Liver (tissue), 8 donors: ENCODE measurements at regions not wholly inside any gene's neighbourhood (a gene's known extent, or its start where the extent isn't known, plus 50 kb on each side); places are given as distances from the start of the nearest gene placed in this dataset.
A peak's percentile ranks its signal among the peaks of the same experiment; 100 is the strongest.

ENCODE experiments used
- DNase-seq: peaks from one replicate; pipeline ENCODE4 v3.0.0-alpha.2; 2017; ENCODE audit warnings: low spot score
- H3K27ac ChIP-seq, 2 donors: one replicate each; pipeline ENCODE4 v1.7.0; 2013; ENCODE audit warnings: inconsistent platforms in 2 of 2, low read length in 2 of 2, control low read depth in 1 of 2, low read depth in 1 of 2, mild to moderate bottlenecking in 1 of 2
- H3K27me3 ChIP-seq, 4 donors: one replicate each; pipeline versions ENCODE4 v1.6.1 to v1.7.0; 2013; ENCODE audit warnings: low read length in 3 of 4, inconsistent platforms in 1 of 4, mild to moderate bottlenecking in 1 of 4, moderate library complexity in 1 of 4; ENCODE audit not compliant: control insufficient read depth in 4 of 4, insufficient read depth in 4 of 4
- H3K36me3 ChIP-seq, 4 donors: one replicate each; pipeline versions ENCODE4 v1.6.1 to v1.7.0; 2013; ENCODE audit warnings: low read length in 3 of 4, mild to moderate bottlenecking in 3 of 4, low read depth in 1 of 4, moderate library complexity in 1 of 4; ENCODE audit not compliant: control insufficient read depth in 4 of 4, insufficient read depth in 3 of 4
- H3K4me1 ChIP-seq, 4 donors: one replicate each; pipeline versions ENCODE4 v1.6.1 to v1.7.0; 2013; ENCODE audit warnings: low read length in 3 of 4, mild to moderate bottlenecking in 3 of 4, moderate library complexity in 1 of 4; ENCODE audit not compliant: control insufficient read depth in 4 of 4, insufficient read depth in 4 of 4
- H3K4me3 ChIP-seq, 3 donors: one replicate each; pipeline versions ENCODE4 v1.6.1 to v1.7.0; 2013; ENCODE audit warnings: low read length in 3 of 3, control low read depth in 1 of 3, low read depth in 1 of 3, mild to moderate bottlenecking in 1 of 3
- H3K9ac ChIP-seq, 2 donors: one replicate each; pipeline ENCODE4 v1.7.0; 2013; ENCODE audit warnings: low read length in 2 of 2, mild to moderate bottlenecking in 2 of 2, moderate library complexity in 2 of 2, control low read depth in 1 of 2, low read depth in 1 of 2
- H3K9me3 ChIP-seq, 4 donors: one replicate each; pipeline versions ENCODE4 v1.6.1 to v1.7.0; 2013; ENCODE audit warnings: low read length in 3 of 4; ENCODE audit not compliant: control insufficient read depth in 4 of 4
- ATF3 ChIP-seq: IDR thresholded peaks from 2 replicates; pipeline ENCODE4 v1.6.1; 2016; ENCODE audit warnings: antibody characterized with exemption
- CTCF ChIP-seq: fragments of 150-350 bp; IDR thresholded peaks from 2 replicates; pipeline ENCODE4 v1.5.1; 2017; ENCODE audit warnings: improper control_type of control experiment, low read depth, low read length; ENCODE audit not compliant: missing input control
- EGR1 ChIP-seq, 2 donors: IDR thresholded peaks; 2 replicates each; pipeline ENCODE4 v1.6.1; 2016 to 2018; ENCODE audit warnings: antibody characterized with exemption in 2 of 2, low read depth in 2 of 2
- FOXA2 ChIP-seq: IDR thresholded peaks from 2 replicates; pipeline ENCODE4 v1.6.1; 2016; ENCODE audit warnings: antibody characterized with exemption
- GABPA ChIP-seq, 2 donors: IDR thresholded peaks in 1 of 2; conservative IDR thresholded peaks in 1 of 2; 2 replicates each; pipeline ENCODE4 v1.6.1; 2016; ENCODE audit warnings: antibody characterized with exemption in 2 of 2, mild to moderate bottlenecking in 1 of 2, moderate library complexity in 1 of 2
- HNF4A ChIP-seq, 2 donors: conservative IDR thresholded peaks; 2 replicates each; pipeline ENCODE4 v1.6.1; 2016; ENCODE audit warnings: antibody characterized with exemption in 2 of 2, mild to moderate bottlenecking in 2 of 2
- HNF4G ChIP-seq: IDR thresholded peaks from 2 replicates; pipeline ENCODE4 v1.6.1; 2016; ENCODE audit warnings: antibody characterized with exemption
- JUND ChIP-seq, 2 donors: IDR thresholded peaks; 2 replicates each; pipeline ENCODE4 v1.6.1; 2016; ENCODE audit warnings: antibody characterized with exemption in 2 of 2
- MAX ChIP-seq: IDR thresholded peaks from 2 replicates; pipeline ENCODE4 v1.6.1; 2016; ENCODE audit warnings: antibody characterized with exemption
- NR2F2 ChIP-seq: IDR thresholded peaks from 2 replicates; pipeline ENCODE4 v1.6.1; 2016; ENCODE audit warnings: antibody characterized with exemption
- RAD21 ChIP-seq, 2 donors: IDR thresholded peaks; 2 replicates each; pipeline ENCODE4 v1.6.1; 2016; ENCODE audit warnings: antibody characterized with exemption in 2 of 2, mild to moderate bottlenecking in 2 of 2
- REST ChIP-seq: IDR thresholded peaks from 2 replicates; pipeline ENCODE4 v1.6.1; 2016; ENCODE audit warnings: antibody characterized with exemption, mild to moderate bottlenecking
- RXRA ChIP-seq, 2 donors: IDR thresholded peaks; 2 replicates each; pipeline ENCODE4 v1.6.1; 2017 to 2018; ENCODE audit warnings: antibody characterized with exemption in 2 of 2, mild to moderate bottlenecking in 1 of 2
- SP1 ChIP-seq: IDR thresholded peaks from 2 replicates; pipeline ENCODE4 v1.6.1; 2018; ENCODE audit warnings: antibody characterized with exemption, mild to moderate bottlenecking
- TAF1 ChIP-seq: conservative IDR thresholded peaks from 2 replicates; pipeline ENCODE4 v1.6.1; 2016; ENCODE audit warnings: antibody characterized with exemption, mild to moderate bottlenecking
- YY1 ChIP-seq: IDR thresholded peaks from 2 replicates; pipeline ENCODE4 v1.6.1; 2016; ENCODE audit warnings: antibody characterized with exemption, mild to moderate bottlenecking
- ZBTB33 ChIP-seq: IDR thresholded peaks from 2 replicates; pipeline ENCODE4 v1.6.1; 2016; ENCODE audit warnings: antibody characterized with exemption
- WGBS: extraction: QIAGEN DNeasy Blood & Tissue Kit; methylation state at CpG from one replicate; pipeline ENCODE4 v1.1.7; 2013; 5-methylcytosine and 5-hydroxymethylcytosine counted together
- donor health status: healthy.
- donor health status: healthy.
- donor health status: healthy.
- donor health status: healthy.
- donor health status: healthy.

- no peak overlapping the region for H3K27ac ChIP-seq
- no peaks in the 10 kb centered on the region for H3K36me3 ChIP-seq
- no peaks in the 10 kb centered on the region for H3K27me3 ChIP-seq
- H3K4me3 ChIP-seq, result no peak overlapping the region
- DNase-seq, result no peak
- TF ChIP-seq HNF4A (conservative IDR thresholded peaks at IDR 0.05), result no peak
- H3K9ac ChIP-seq, result no peak overlapping the region
- no peaks in the 10 kb centered on the region for H3K9me3 ChIP-seq
- H3K4me1 ChIP-seq, result peaks cover 0 to 10% (median 0%) of the 10 kb centered on the region in 4 donors
- 86% methylated on average over 3 of the region's 3 CpGs for WGBS
Observed at GRCh38 chr2:150404147-150404546, 83.3 kb downstream of the RND3 start.

- H3K9ac ChIP-seq, result no peak overlapping the region
- DNase-seq, result no peak
- peaks cover 0 to 10% (median 0%) of the 10 kb centered on the region in 4 donors for H3K4me1 ChIP-seq
- H3K4me3 ChIP-seq, result peak overlapping the region in 1 of 3 donors; percentile 29
- 20% methylated on average over 2 of the region's 2 CpGs for WGBS
- TF ChIP-seq HNF4G (no peak), YY1 (no peak), RXRA (IDR thresholded peaks at IDR 0.05) (peak in 1 of 2 donors; percentile 24), SP1 (peak; percentile 7), HNF4A (conservative IDR thresholded peaks at IDR 0.05) (peak; percentile 49 to 64), RAD21 (IDR thresholded peaks at IDR 0.05) (peak in 1 of 2 donors; percentile 24)
- H3K27ac ChIP-seq, result no peak overlapping the region
- no peaks in the 10 kb centered on the region for H3K27me3 ChIP-seq
- H3K9me3 ChIP-seq, result no peaks in the 10 kb centered on the region
- H3K36me3 ChIP-seq, result no peaks in the 10 kb centered on the region
Observed at GRCh38 chr2:150403457-150403856, 84.0 kb downstream of the RND3 start.

- Histone ChIP-seq H3K36me3 (no peaks in the 10 kb centered on the region), H3K9me3 (no peaks in the 10 kb centered on the region), H3K27me3 (no peaks in the 10 kb centered on the region), H3K4me1 (peaks cover 0 to 10% (median 0%) of the 10 kb centered on the region in 4 donors), H3K4me3 (no peak overlapping the region), H3K9ac (no peak overlapping the region), H3K27ac (no peak overlapping the region)
- DNase-seq, result no peak
- no peak for TF ChIP-seq HNF4A (conservative IDR thresholded peaks at IDR 0.05)
- no peak for TF ChIP-seq HNF4G
- WGBS, result 91% methylated on average over 3 of the region's 3 CpGs
Observed at GRCh38 chr2:150402953-150403352, 84.5 kb downstream of the RND3 start.

GRCh38 chr2:150400849-150401248, 86.6 kb downstream of the RND3 start:
- Histone ChIP-seq H3K27ac (no peak overlapping the region), H3K4me1 (peaks cover 0 to 10% (median 0%) of the 10 kb centered on the region in 4 donors), H3K27me3 (no peaks in the 10 kb centered on the region), H3K9ac (no peak overlapping the region), H3K9me3 (no peaks in the 10 kb centered on the region), H3K36me3 (no peaks in the 10 kb centered on the region), H3K4me3 (no peak overlapping the region)
- 89% methylated on average over 2 of the region's 2 CpGs for WGBS
- DNase-seq, result no peak
- no peak for TF ChIP-seq CTCF
- no peak for TF ChIP-seq REST
- no peak for TF ChIP-seq TAF1
- TF ChIP-seq HNF4G, result no peak
- TF ChIP-seq ZBTB33, result no peak
- TF ChIP-seq RXRA (IDR thresholded peaks at IDR 0.05), result no peak
- no peak for TF ChIP-seq NR2F2
- no peak for TF ChIP-seq JUND (IDR thresholded peaks at IDR 0.05)
- TF ChIP-seq FOXA2, result no peak
- TF ChIP-seq SP1, result no peak
- TF ChIP-seq RAD21 (IDR thresholded peaks at IDR 0.05), result no peak
- TF ChIP-seq ATF3, result no peak
- no peak for TF ChIP-seq EGR1 (IDR thresholded peaks at IDR 0.05; ENCODE audit: low read depth in 2 of 2)
- TF ChIP-seq MAX, result no peak
- TF ChIP-seq HNF4A (conservative IDR thresholded peaks at IDR 0.05), result no peak
- TF ChIP-seq GABPA (IDR thresholded peaks at IDR 0.05 in 1 of 2, conservative IDR thresholded peaks at IDR 0.05 in 1 of 2), result no peak
